DOHH2 (cell line): ENCODE measurements at regions not wholly inside any gene's neighbourhood (a gene's known extent, or its start where the extent isn't known, plus 50 kb on each side); places are given as distances from the start of the nearest gene placed in this dataset.

Experiments
- EZH2phosphoT487 ChIP-seq: fragments of 200-600 bp; sonication (generic); IDR thresholded peaks from 2 replicates; pipeline ENCODE4 v1.6.1; 2017; ENCODE audit warnings: borderline replicate concordance, mild to moderate bottlenecking, antibody characterized with exemption, low read length, moderate library complexity, mixed read lengths
- TF ChIP-seq, protein P1 (sequence below): fragments of 200-600 bp; sonication (generic); IDR thresholded peaks from one replicate; pipeline ENCODE4 v1.5.1; 2014; ENCODE audit warnings: antibody characterized with exemption, mild to moderate bottlenecking, low read depth, low read length; ENCODE audit not compliant: poor library complexity, severe bottlenecking

DNA sequence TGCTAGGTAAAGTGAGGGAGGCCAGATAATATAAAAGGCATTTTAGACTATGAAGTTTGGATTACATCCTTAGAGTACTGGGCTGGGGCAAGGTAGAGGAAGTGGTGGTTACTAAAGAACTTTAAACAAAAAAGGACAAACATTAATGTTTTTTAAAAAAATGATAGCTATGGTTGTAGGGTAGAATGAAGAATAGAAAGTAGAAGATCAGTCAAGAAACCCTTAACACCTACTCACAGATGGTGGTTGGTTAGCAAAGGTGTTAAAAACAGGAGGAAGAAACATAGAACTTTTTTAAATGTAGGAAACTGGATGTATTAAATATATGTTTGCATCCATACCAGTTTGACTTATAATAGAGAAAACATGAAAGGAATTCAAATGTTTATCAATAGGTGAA is 80.7 kb upstream of the ELOVL5 start:
- no peak for TF ChIP-seq EZH2phosphoT487
- TF ChIP-seq, protein P1, sequence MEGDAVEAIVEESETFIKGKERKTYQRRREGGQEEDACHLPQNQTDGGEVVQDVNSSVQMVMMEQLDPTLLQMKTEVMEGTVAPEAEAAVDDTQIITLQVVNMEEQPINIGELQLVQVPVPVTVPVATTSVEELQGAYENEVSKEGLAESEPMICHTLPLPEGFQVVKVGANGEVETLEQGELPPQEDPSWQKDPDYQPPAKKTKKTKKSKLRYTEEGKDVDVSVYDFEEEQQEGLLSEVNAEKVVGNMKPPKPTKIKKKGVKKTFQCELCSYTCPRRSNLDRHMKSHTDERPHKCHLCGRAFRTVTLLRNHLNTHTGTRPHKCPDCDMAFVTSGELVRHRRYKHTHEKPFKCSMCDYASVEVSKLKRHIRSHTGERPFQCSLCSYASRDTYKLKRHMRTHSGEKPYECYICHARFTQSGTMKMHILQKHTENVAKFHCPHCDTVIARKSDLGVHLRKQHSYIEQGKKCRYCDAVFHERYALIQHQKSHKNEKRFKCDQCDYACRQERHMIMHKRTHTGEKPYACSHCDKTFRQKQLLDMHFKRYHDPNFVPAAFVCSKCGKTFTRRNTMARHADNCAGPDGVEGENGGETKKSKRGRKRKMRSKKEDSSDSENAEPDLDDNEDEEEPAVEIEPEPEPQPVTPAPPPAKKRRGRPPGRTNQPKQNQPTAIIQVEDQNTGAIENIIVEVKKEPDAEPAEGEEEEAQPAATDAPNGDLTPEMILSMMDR: no peak
